Breast epithelium (tissue), 4 donors: ENCODE measurements at regions not wholly inside any gene's neighbourhood (a gene's known extent, or its start where the extent isn't known, plus 50 kb on each side); places are given as distances from the start of the nearest gene placed in this dataset.

Source experiments
- DNase-seq, 2 donors: peaks; one replicate each; pipeline ENCODE4 v3.0.0-alpha.2; 2019; ENCODE audit warnings: low spot score in 2 of 2
- H3K27ac ChIP-seq, 2 donors: fragments of 200-600 bp; sonication (generic) in 1 of 2; one replicate each; pipeline ENCODE4 v1.5.1; 2016 to 2019; ENCODE audit warnings: mild to moderate bottlenecking in 1 of 2
- H3K27me3 ChIP-seq, 2 donors: fragments of 200-600 bp; sonication (generic) in 1 of 2; one replicate each; pipeline versions ENCODE4 v1.5.1 to v1.6.0; 2017 to 2019; ENCODE audit warnings: control low read depth in 1 of 2, mild to moderate bottlenecking in 1 of 2
- H3K36me3 ChIP-seq: fragments of 200-600 bp; one replicate; pipeline ENCODE4 v1.5.1; 2019
- H3K4me1 ChIP-seq, 2 donors: fragments of 200-600 bp; sonication (generic); one replicate each; pipeline ENCODE4 v1.5.1; 2016 to 2019; ENCODE audit warnings: control low read depth in 1 of 2
- H3K4me3 ChIP-seq, 3 donors: fragments of 200-600 bp; sonication (generic); 1 replicate in 2 of 3; 2 replicates in 1 of 3; pipeline ENCODE4 v1.5.1; 2016 to 2019; ENCODE audit warnings: mild to moderate bottlenecking in 3 of 3, moderate library complexity in 2 of 3
- H3K9me3 ChIP-seq, 2 donors: fragments of 200-600 bp; sonication (generic) in 1 of 2; one replicate each; pipeline ENCODE4 v1.5.1; 2016 to 2019; ENCODE audit warnings: control low read depth in 1 of 2
- CTCF ChIP-seq, 3 donors: fragments of 450-650 bp; IDR thresholded peaks; one replicate each; pipeline ENCODE4 v1.5.1; 2016 to 2017; ENCODE audit warnings: antibody characterized with exemption in 3 of 3, mild to moderate bottlenecking in 3 of 3, moderate library complexity in 3 of 3
- POLR2A ChIP-seq: fragments of 450-650 bp; IDR thresholded peaks from one replicate; pipeline ENCODE4 v1.6.1; 2016; ENCODE audit warnings: antibody characterized with exemption, mild to moderate bottlenecking, moderate library complexity
- POLR2AphosphoS5 ChIP-seq, 3 donors: sonication (generic); formaldehyde crosslinking; IDR thresholded peaks; one replicate each; pipeline ENCODE4 v1.6.1; 2017; ENCODE audit warnings: antibody characterized with exemption in 3 of 3
- intact Hi-C: fragments of 100-400 bp; cut with DNase I; formaldehyde crosslinking; loops from one replicate; pipeline ENCODE4 v1.15.1; 2023; ENCODE audit warnings: low total_unique reads

- Histone ChIP-seq H3K36me3 (no peaks in the 10 kb centered on the region), H3K27me3 (no peaks in the 10 kb centered on the region), H3K9me3 (no peaks in the 10 kb centered on the region), H3K4me1 (no peaks in the 10 kb centered on the region), H3K4me3 (no peak overlapping the region), H3K27ac (no peak overlapping the region)
- intact Hi-C loops, result no loop called here
- no peak for DNase-seq
- TF ChIP-seq POLR2A (no peak), CTCF (IDR thresholded peaks at IDR 0.05) (no peak), POLR2AphosphoS5 (IDR thresholded peaks at IDR 0.05) (no peak)
These were observed 574.6 kb downstream of the RAPGEF2 start for GRCh38 chr4:159677521-159677920.

- no peak overlapping the region for H3K27ac ChIP-seq
- no peaks in the 10 kb centered on the region for H3K9me3 ChIP-seq
- H3K4me3 ChIP-seq, result no peak overlapping the region
- intact Hi-C loops, result no loop called here
- TF ChIP-seq POLR2A, result no peak
- no peak for TF ChIP-seq POLR2AphosphoS5 (IDR thresholded peaks at IDR 0.05)
- TF ChIP-seq CTCF (IDR thresholded peaks at IDR 0.05), result no peak
- DNase-seq, result no peak
- H3K27me3 ChIP-seq, result no peaks in the 10 kb centered on the region
- H3K36me3 ChIP-seq, result no peaks in the 10 kb centered on the region
- no peaks in the 10 kb centered on the region for H3K4me1 ChIP-seq
These were observed 580.1 kb downstream of the RAPGEF2 start for GRCh38 chr4:159682996-159683395.

GRCh38 chr4:159684061-159684460 is 581.2 kb downstream of the RAPGEF2 start:
- intact Hi-C loops, result no loop called here
- TF ChIP-seq CTCF (IDR thresholded peaks at IDR 0.05), result no peak
- no peak for TF ChIP-seq POLR2AphosphoS5 (IDR thresholded peaks at IDR 0.05)
- no peak for TF ChIP-seq POLR2A
- Histone ChIP-seq H3K4me3 (no peak overlapping the region), H3K27ac (no peak overlapping the region), H3K27me3 (no peaks in the 10 kb centered on the region), H3K36me3 (no peaks in the 10 kb centered on the region), H3K4me1 (no peaks in the 10 kb centered on the region), H3K9me3 (no peaks in the 10 kb centered on the region)
- DNase-seq, result no peak

GRCh38 chr4:159685340-159686092 is 582.6 kb downstream of the RAPGEF2 start:
- Histone ChIP-seq H3K4me3 (no peak overlapping the region), H3K27ac (no peak overlapping the region), H3K27me3 (no peaks in the 10 kb centered on the region), H3K4me1 (no peaks in the 10 kb centered on the region), H3K9me3 (no peaks in the 10 kb centered on the region), H3K36me3 (no peaks in the 10 kb centered on the region)
- DNase-seq, result no peak
- TF ChIP-seq POLR2AphosphoS5 (IDR thresholded peaks at IDR 0.05) (no peak), CTCF (IDR thresholded peaks at IDR 0.05) (no peak), POLR2A (no peak)
- intact Hi-C loops, result no loop called here

- intact Hi-C loops, result no loop called here
These were observed 586.6 kb downstream of the RAPGEF2 start for GRCh38 chr4:159689526-159689925.

More at GRCh38 chr4:159689526-159689925, 586.6 kb downstream of the RAPGEF2 start:
- no peak for DNase-seq
- no peak overlapping the region for H3K4me3 ChIP-seq
- TF ChIP-seq POLR2AphosphoS5 (IDR thresholded peaks at IDR 0.05) (no peak), POLR2A (no peak), CTCF (IDR thresholded peaks at IDR 0.05) (no peak)
- H3K27me3 ChIP-seq, result no peaks in the 10 kb centered on the region
- no peaks in the 10 kb centered on the region for H3K4me1 ChIP-seq
- peaks cover 6 to 17% of the 10 kb centered on the region in 2 donors for H3K9me3 ChIP-seq
- no peak overlapping the region for H3K27ac ChIP-seq
- no peaks in the 10 kb centered on the region for H3K36me3 ChIP-seq
